B cell (primary cell): ENCODE measurements at regions not wholly inside any gene's neighbourhood (a gene's known extent, or its start where the extent isn't known, plus 50 kb on each side); places are given as distances from the start of the nearest gene placed in this dataset.

ENCODE experiments used
- ATAC-seq: fragments of 200-7000 bp; cut with Tn5 transposase; one replicate; pipeline ENCODE4 v1.10.0; 2021; ENCODE audit warnings: low read depth, mild to moderate bottlenecking, moderate number of reproducible peaks, moderate library complexity
- CTCF ChIA-PET: fragments of 350-600 bp; sonication (Branson Sonifier 250); formaldehyde crosslinking; loops from one replicate; lab custom pipeline; 2021; ENCODE audit warnings: antibody characterized with exemption, inconsistent platforms; lab: Charles Lee
- POLR2A ChIA-PET: fragments of 350-600 bp; sonication (Branson Sonifier 250); formaldehyde crosslinking; loops from one replicate; lab custom pipeline; 2021; ENCODE audit warnings: antibody characterized with exemption; lab: Charles Lee
- DNase-seq: peaks from one replicate; pipeline ENCODE4 v3.0.0; 2013
- H2AFZ ChIP-seq: 2 replicates; pipeline ENCODE4 v1.6.1; 2012; ENCODE audit warnings: mild to moderate bottlenecking, low read depth, low read length; ENCODE audit not compliant: insufficient read depth, poor library complexity, severe bottlenecking
- H3K27ac ChIP-seq, 2 donors: 1 replicate in 1 of 2; 2 replicates in 1 of 2; pipeline ENCODE4 v1.5.1; 2012 to 2013; ENCODE audit warnings: low read length in 2 of 2, mild to moderate bottlenecking in 2 of 2, moderate library complexity in 1 of 2
- H3K27me3 ChIP-seq, 4 experiments: fragments of 200-600 bp in 1 of 4; sonication (generic) in 1 of 4; replicated peaks in 1 of 4; 1 replicate in 2 of 4; 2 replicates in 2 of 4; pipeline versions ENCODE4 v1.6.1 to v1.7.0; 2013 to 2016; ENCODE audit warnings: low read length in 3 of 4, mild to moderate bottlenecking in 2 of 4, mixed read lengths in 1 of 4, moderate library complexity in 1 of 4; ENCODE audit not compliant: insufficient read depth in 4 of 4, control insufficient read depth in 3 of 4; ENCODE audit errors: control extremely low read depth in 1 of 4
- H3K36me3 ChIP-seq, 2 experiments: replicated peaks in 1 of 2; 1 replicate in 1 of 2; 2 replicates in 1 of 2; pipeline versions ENCODE4 v1.6.1 to v1.7.1; 2013; ENCODE audit warnings: low read length in 1 of 2; ENCODE audit not compliant: insufficient read depth in 2 of 2, control insufficient read depth in 1 of 2; ENCODE audit errors: control extremely low read depth in 1 of 2, extremely low read depth in 1 of 2
- H3K4me1 ChIP-seq, 2 donors: fragments of 200-600 bp in 1 of 2; sonication (generic) in 1 of 2; 1 replicate in 1 of 2; 2 replicates in 1 of 2; pipeline versions ENCODE4 v1.5.1 to v1.6.1; 2013 to 2017; ENCODE audit warnings: low read length in 2 of 2; ENCODE audit not compliant: control insufficient read depth in 2 of 2, insufficient read depth in 2 of 2
- H3K4me2 ChIP-seq: replicated peaks from 2 replicates; pipeline ENCODE3; 2012; ENCODE audit warnings: mild to moderate bottlenecking, low read depth, low read length; ENCODE audit not compliant: poor library complexity, severe bottlenecking
- H3K4me3 ChIP-seq, 5 experiments: fragments of 200-600 bp in 1 of 5; sonication (generic) in 1 of 5; 1 replicate in 3 of 5; 2 replicates in 2 of 5; pipeline versions ENCODE4 v1.5.1 to v1.7.0; 2011 to 2016; ENCODE audit warnings: low read length in 4 of 5, mild to moderate bottlenecking in 4 of 5, low read depth in 2 of 5, control low read depth in 1 of 5, moderate library complexity in 1 of 5; ENCODE audit not compliant: insufficient read depth in 1 of 5; ENCODE audit errors: control extremely low read depth in 1 of 5, extremely low read depth in 1 of 5
- H3K79me2 ChIP-seq: fragments of 200-600 bp; sonication (generic); one replicate; pipeline ENCODE4 v1.6.0; 2016; ENCODE audit warnings: low read length; ENCODE audit not compliant: control insufficient read depth, insufficient read depth
- H3K9ac ChIP-seq: fragments of 200-600 bp; sonication (generic); 2 replicates; pipeline ENCODE4 v1.6.1; 2017; ENCODE audit warnings: mild to moderate bottlenecking, low read length, moderate library complexity
- H3K9me3 ChIP-seq, 3 donors: one replicate each; pipeline versions ENCODE4 v1.6.1 to v1.7.1; 2013; ENCODE audit warnings: low read length in 2 of 3; ENCODE audit not compliant: control insufficient read depth in 2 of 3, insufficient read depth in 1 of 3; ENCODE audit errors: control extremely low read depth in 1 of 3
- H4K20me1 ChIP-seq: 2 replicates; pipeline ENCODE4 v1.6.0; 2012; ENCODE audit warnings: mild to moderate bottlenecking, low read length; ENCODE audit not compliant: insufficient read depth, control insufficient read depth, poor library complexity, severe bottlenecking
- H3K27ac Mint-ChIP-seq: one replicate; pipeline ENCODE4 v1.8.0; 2021; ENCODE audit warnings: mixed read lengths
- H3K27me3 Mint-ChIP-seq: one replicate; pipeline ENCODE4 v1.8.0; 2021; ENCODE audit warnings: mixed read lengths
- H3K4me1 Mint-ChIP-seq: one replicate; pipeline ENCODE4 v1.8.0; 2021; ENCODE audit warnings: mixed read lengths
- H3K4me3 Mint-ChIP-seq: one replicate; pipeline ENCODE4 v1.8.0; 2021; ENCODE audit warnings: mixed read lengths
- H3K9me3 Mint-ChIP-seq: one replicate; pipeline ENCODE4 v1.8.0; 2022; ENCODE audit warnings: mixed read lengths; ENCODE audit not compliant: insufficient read depth
- EZH2 ChIP-seq: IDR thresholded peaks from 2 replicates; pipeline ENCODE4 v1.6.1; 2012; ENCODE audit warnings: borderline replicate concordance, low read depth, mild to moderate bottlenecking, moderate library complexity, low read length; ENCODE audit not compliant: insufficient read depth, poor library complexity, severe bottlenecking
- WGBS: methylation state at CpG from one replicate; pipeline ENCODE4 v1.1.5; 2013; ENCODE audit warnings: missing lambda C conversion rate; ENCODE audit not compliant: insufficient coverage; 5-methylcytosine and 5-hydroxymethylcytosine counted together
- intact Hi-C: fragments of 100-400 bp; cut with micrococcal nuclease; formaldehyde crosslinking; loops from one replicate; pipeline ENCODE4 v1.10.0; 2022
- TF ChIP-seq, protein P1 (sequence below): fragments of 200-600 bp; IDR thresholded peaks from one replicate; pipeline ENCODE4 v1.8.0; 2022; ENCODE audit warnings: antibody characterized with exemption, mild to moderate bottlenecking

DNA sequence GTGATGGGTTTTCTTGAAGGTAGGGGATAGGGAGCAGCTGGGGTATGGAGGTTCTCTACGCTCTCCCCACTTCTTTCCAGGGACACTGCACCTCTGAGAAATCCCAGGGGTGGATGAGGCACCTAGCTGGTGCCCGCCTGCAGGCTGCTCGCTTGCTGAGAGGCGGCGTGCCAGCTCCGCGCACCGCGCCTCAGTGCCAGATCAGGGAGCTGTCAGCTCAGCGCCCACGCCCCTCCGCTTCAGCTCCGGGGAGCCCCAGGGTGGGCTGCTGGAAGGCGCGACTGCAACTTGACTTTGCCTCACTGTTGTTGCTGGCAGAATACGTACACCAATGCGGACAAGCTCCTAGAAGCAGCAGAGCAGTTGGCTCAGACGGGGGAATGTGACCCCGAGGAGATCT, 345.7 kb upstream of the UMPS start:
- Histone ChIP-seq H3K27me3 (peaks cover 0 to 12% (median 5%) of the 10 kb centered on the region in 4 experiments), H3K9ac (no peak overlapping the region), H3K36me3 (no peaks in the 10 kb centered on the region), H3K79me2 (no peaks in the 10 kb centered on the region), H3K9me3 (no peaks in the 10 kb centered on the region), H3K4me1 (no peaks in the 10 kb centered on the region), H3K27ac (no peak overlapping the region), H4K20me1 (no peaks in the 10 kb centered on the region), H2AFZ (no peak overlapping the region), H3K4me2 (no peak overlapping the region), H3K4me3 (no peak overlapping the region)
- TF ChIP-seq EZH2 = no peak
- TF ChIP-seq, protein P1, sequence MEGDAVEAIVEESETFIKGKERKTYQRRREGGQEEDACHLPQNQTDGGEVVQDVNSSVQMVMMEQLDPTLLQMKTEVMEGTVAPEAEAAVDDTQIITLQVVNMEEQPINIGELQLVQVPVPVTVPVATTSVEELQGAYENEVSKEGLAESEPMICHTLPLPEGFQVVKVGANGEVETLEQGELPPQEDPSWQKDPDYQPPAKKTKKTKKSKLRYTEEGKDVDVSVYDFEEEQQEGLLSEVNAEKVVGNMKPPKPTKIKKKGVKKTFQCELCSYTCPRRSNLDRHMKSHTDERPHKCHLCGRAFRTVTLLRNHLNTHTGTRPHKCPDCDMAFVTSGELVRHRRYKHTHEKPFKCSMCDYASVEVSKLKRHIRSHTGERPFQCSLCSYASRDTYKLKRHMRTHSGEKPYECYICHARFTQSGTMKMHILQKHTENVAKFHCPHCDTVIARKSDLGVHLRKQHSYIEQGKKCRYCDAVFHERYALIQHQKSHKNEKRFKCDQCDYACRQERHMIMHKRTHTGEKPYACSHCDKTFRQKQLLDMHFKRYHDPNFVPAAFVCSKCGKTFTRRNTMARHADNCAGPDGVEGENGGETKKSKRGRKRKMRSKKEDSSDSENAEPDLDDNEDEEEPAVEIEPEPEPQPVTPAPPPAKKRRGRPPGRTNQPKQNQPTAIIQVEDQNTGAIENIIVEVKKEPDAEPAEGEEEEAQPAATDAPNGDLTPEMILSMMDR = no peak
- Mint-ChIP-seq H3K9me3 (no peaks in the 10 kb centered on the region), H3K4me1 (no peaks in the 10 kb centered on the region), H3K4me3 (no peak overlapping the region), H3K27me3 (peaks cover 50% of the 10 kb centered on the region), H3K27ac (no peak overlapping the region)
- ATAC-seq (no peak), DNase-seq (no peak)
- intact Hi-C loops = no loop called here
- ChIA-PET CTCF (no interaction called here), POLR2A (no interaction called here)
- 91% methylated on average over 19 of the region's 19 CpGs for WGBS

DNA sequence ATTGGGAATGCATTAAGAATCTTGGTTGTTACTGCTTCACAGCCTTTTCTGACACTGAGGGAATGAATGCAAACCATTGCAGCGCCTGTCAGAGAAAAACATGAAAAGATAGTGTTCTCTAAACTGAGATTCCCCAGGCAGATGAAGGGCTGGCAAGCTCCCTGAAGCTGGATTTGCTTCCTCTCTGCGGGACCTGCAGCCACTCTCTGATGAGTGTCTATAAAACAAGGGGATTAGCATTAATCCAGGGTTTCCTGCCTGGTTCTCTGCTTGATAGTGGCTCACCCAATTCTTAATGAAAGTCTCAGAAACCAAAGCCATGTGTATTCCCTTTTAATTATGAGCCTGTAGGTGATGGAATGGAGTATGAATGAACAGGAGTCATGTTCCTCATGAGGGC, 344.3 kb upstream of the UMPS start:
- Histone ChIP-seq H3K4me1 (no peaks in the 10 kb centered on the region), H3K4me2 (no peak overlapping the region), H3K27me3 (peaks cover 0 to 12% (median 2%) of the 10 kb centered on the region in 4 experiments), H3K9ac (no peak overlapping the region), H3K27ac (no peak overlapping the region), H3K9me3 (no peaks in the 10 kb centered on the region), H2AFZ (no peak overlapping the region), H4K20me1 (no peaks in the 10 kb centered on the region), H3K4me3 (no peak overlapping the region), H3K36me3 (no peaks in the 10 kb centered on the region), H3K79me2 (no peaks in the 10 kb centered on the region)
- TF ChIP-seq, protein P1 = no peak
- TF ChIP-seq EZH2 = no peak
- H3K4me1 Mint-ChIP-seq = no peaks in the 10 kb centered on the region
- DNase-seq (no peak), ATAC-seq (no peak)
- intact Hi-C loops = no loop called here
- CTCF ChIA-PET = no interaction called here
- POLR2A ChIA-PET = no interaction called here
- peaks cover 56% of the 10 kb centered on the region for H3K27me3 Mint-ChIP-seq
- H3K27ac Mint-ChIP-seq = no peak overlapping the region
- WGBS = 73% methylated on average over 1 of the region's 2 CpGs
- no peak overlapping the region for H3K4me3 Mint-ChIP-seq
- H3K9me3 Mint-ChIP-seq = no peaks in the 10 kb centered on the region
